GM23248 (cell line): ENCODE measurements at regions not wholly inside any gene's neighbourhood (a gene's known extent, or its start where the extent isn't known, plus 50 kb on each side); places are given as distances from the start of the nearest gene placed in this dataset.

Experiments
- DNase-seq: peaks from one replicate; pipeline ENCODE4 v3.0.0-alpha.2; 2015
- H2AFZ ChIP-seq: fragments of 200-600 bp; sonication (generic); 2 replicates; pipeline ENCODE4 v1.6.1; 2016; ENCODE audit warnings: antibody characterized with exemption
- H3F3A ChIP-seq: fragments of 200-600 bp; sonication (generic); 2 replicates; pipeline ENCODE4 v1.6.1; 2016; ENCODE audit warnings: mild to moderate bottlenecking, antibody characterized with exemption, mixed run types; ENCODE audit not compliant: insufficient read depth
- H3K27ac ChIP-seq: fragments of 200-600 bp; sonication (generic); 2 replicates; pipeline ENCODE4 v1.5.1; 2016; ENCODE audit warnings: mild to moderate bottlenecking
- H3K27me3 ChIP-seq: fragments of 200-600 bp; sonication (generic); replicated peaks from 2 replicates; pipeline ENCODE4 v1.6.1; 2016; ENCODE audit warnings: mild to moderate bottlenecking; ENCODE audit not compliant: insufficient read depth
- H3K36me3 ChIP-seq: fragments of 200-600 bp; sonication (generic); 2 replicates; pipeline ENCODE4 v1.6.1; 2016; ENCODE audit warnings: low read depth, mild to moderate bottlenecking
- H3K4me1 ChIP-seq: fragments of 200-600 bp; sonication (generic); 2 replicates; pipeline ENCODE4 v1.6.1; 2016; ENCODE audit warnings: mild to moderate bottlenecking; ENCODE audit not compliant: insufficient read depth
- H3K4me2 ChIP-seq: fragments of 200-600 bp; sonication (generic); one replicate; pipeline ENCODE4 v1.6.1; 2016; ENCODE audit warnings: mild to moderate bottlenecking; ENCODE audit not compliant: unreplicated experiment
- H3K4me3 ChIP-seq: fragments of 200-600 bp; sonication (generic); 2 replicates; pipeline ENCODE4 v1.5.1; 2016; ENCODE audit warnings: mild to moderate bottlenecking
- H3K79me2 ChIP-seq: fragments of 200-600 bp; sonication (generic); 2 replicates; pipeline ENCODE4 v1.6.1; 2016; ENCODE audit warnings: mild to moderate bottlenecking; ENCODE audit not compliant: insufficient read depth
- H3K9ac ChIP-seq: fragments of 200-600 bp; sonication (generic); 2 replicates; pipeline ENCODE4 v1.6.1; 2016; ENCODE audit warnings: mild to moderate bottlenecking
- H3K9me2 ChIP-seq: fragments of 200-600 bp; sonication (generic); 2 replicates; pipeline ENCODE4 v1.6.1; 2016; ENCODE audit warnings: mixed run types, mild to moderate bottlenecking, moderate library complexity; ENCODE audit not compliant: insufficient read depth
- H3K9me3 ChIP-seq: fragments of 200-600 bp; sonication (generic); one replicate; pipeline ENCODE4 v1.6.1; 2017; ENCODE audit warnings: low read depth
- H4K20me1 ChIP-seq: fragments of 200-600 bp; sonication (generic); 2 replicates; pipeline ENCODE4 v1.6.0; 2016; ENCODE audit not compliant: insufficient read depth
- EZH2 ChIP-seq: fragments of 200-600 bp; sonication (generic); IDR thresholded peaks from 2 replicates; pipeline ENCODE4 v1.6.1; 2018; ENCODE audit warnings: antibody characterized with exemption, mild to moderate bottlenecking; ENCODE audit not compliant: insufficient read depth, poor library complexity, severe bottlenecking
- EZH2phosphoT487 ChIP-seq: fragments of 200-600 bp; sonication (generic); IDR thresholded peaks from 2 replicates; pipeline ENCODE4 v1.6.1; 2018; ENCODE audit warnings: antibody characterized with exemption, moderate library complexity, mild to moderate bottlenecking, low read depth; ENCODE audit not compliant: insufficient read depth
- WGBS, 2 experiments: methylation state at CpG; one replicate each; pipeline ENCODE4 v1.1.6; 2015 to 2017; ENCODE audit warnings: low lambda C conversion rate in 2 of 2, low coverage in 1 of 2; ENCODE audit errors: missing lambda C conversion rate in 2 of 2; 5-methylcytosine and 5-hydroxymethylcytosine counted together
- in situ Hi-C: fragments of 300-500 bp; cut with MboI; formaldehyde crosslinking; loops from 2 replicates; pipeline ENCODE4 v1.15.0; 2020

GRCh38 chr14:44663136-44663535 is 156.1 kb upstream of the FSCB start:
- Histone ChIP-seq H3K27ac (no peak overlapping the region), H3K27me3 (no peaks in the 10 kb centered on the region), H3K9ac (no peak overlapping the region), H3K9me2 (no peaks in the 10 kb centered on the region), H2AFZ (no peak overlapping the region), H3K4me3 (no peak overlapping the region), H3F3A (no peaks in the 10 kb centered on the region), H3K4me1 (no peaks in the 10 kb centered on the region), H4K20me1 (no peaks in the 10 kb centered on the region), H3K9me3 (no peaks in the 10 kb centered on the region), H3K79me2 (no peaks in the 10 kb centered on the region), H3K36me3 (no peaks in the 10 kb centered on the region), H3K4me2 (no peak overlapping the region)
- no peak for DNase-seq
- in situ Hi-C loops, result no loop called here
- TF ChIP-seq EZH2phosphoT487 (no peak), EZH2 (no peak)
- WGBS, 2 experiments, result 9 to 15% methylated on average over 1 of the region's 1 CpG

DNA sequence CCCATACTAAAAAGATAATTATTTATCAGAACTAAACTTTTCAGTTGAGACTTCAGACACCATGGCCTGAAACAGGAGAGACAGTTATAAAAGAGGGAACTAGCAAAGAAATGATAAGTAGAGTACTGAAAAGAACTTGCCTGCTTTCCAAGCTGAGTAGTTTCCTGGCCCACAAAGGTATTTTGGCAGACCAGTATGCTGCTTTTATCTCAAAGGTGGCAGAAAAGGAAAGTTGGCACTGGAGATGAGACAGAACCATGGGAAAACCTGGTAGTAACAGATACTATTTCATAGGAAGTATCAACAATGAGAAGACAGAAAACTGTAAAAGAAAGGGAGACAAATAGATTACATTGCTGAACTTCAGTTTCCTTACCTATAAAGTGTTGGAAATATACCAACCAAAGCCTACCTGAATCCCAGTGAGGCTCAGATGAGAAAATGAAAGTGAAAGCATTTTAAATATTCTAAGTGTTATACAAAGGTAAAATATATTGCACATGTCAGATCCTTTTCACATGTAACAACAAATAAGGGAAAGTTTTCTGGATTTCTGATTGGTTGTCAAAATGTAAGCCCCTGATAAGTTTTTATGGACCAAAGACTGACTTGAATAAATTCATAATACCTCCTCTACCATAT is 155.3 kb upstream of the FSCB start:
- in situ Hi-C loops, result no loop called here

GRCh38 chr14:44658389-44658696 is 151.3 kb upstream of the FSCB start:
- TF ChIP-seq EZH2 (no peak), EZH2phosphoT487 (no peak)
- no peak overlapping the region for H3K9ac ChIP-seq
- H3K4me2 ChIP-seq, result no peak overlapping the region
- no peaks in the 10 kb centered on the region for H3K9me3 ChIP-seq
- H3K9me2 ChIP-seq, result no peaks in the 10 kb centered on the region
- H4K20me1 ChIP-seq, result no peaks in the 10 kb centered on the region
- H3K27me3 ChIP-seq, result no peaks in the 10 kb centered on the region
- H3K79me2 ChIP-seq, result no peaks in the 10 kb centered on the region
- H2AFZ ChIP-seq, result no peak overlapping the region
- H3K27ac ChIP-seq, result no peak overlapping the region
- no peaks in the 10 kb centered on the region for H3F3A ChIP-seq
- in situ Hi-C loops, result no loop called here
- no peaks in the 10 kb centered on the region for H3K36me3 ChIP-seq
- no peak for DNase-seq
- no peaks in the 10 kb centered on the region for H3K4me1 ChIP-seq
- H3K4me3 ChIP-seq, result no peak overlapping the region
- WGBS, 2 experiments, result 6% methylated on average over 1 of the region's 1 CpG

More for the DNA sequence above, 155.3 kb upstream of the FSCB start:
- no peak overlapping the region for H3K4me3 ChIP-seq
- no peaks in the 10 kb centered on the region for H3K9me2 ChIP-seq
- H3K27me3 ChIP-seq, result no peaks in the 10 kb centered on the region
- DNase-seq, result no peak
- no peaks in the 10 kb centered on the region for H3K9me3 ChIP-seq
- no peaks in the 10 kb centered on the region for H3K4me1 ChIP-seq
- H3K27ac ChIP-seq, result no peak overlapping the region
- no peaks in the 10 kb centered on the region for H3K36me3 ChIP-seq
- no peaks in the 10 kb centered on the region for H3F3A ChIP-seq
- H3K4me2 ChIP-seq, result no peak overlapping the region
- no peaks in the 10 kb centered on the region for H4K20me1 ChIP-seq
- TF ChIP-seq EZH2 (no peak), EZH2phosphoT487 (no peak)
- no peak overlapping the region for H3K9ac ChIP-seq
- H2AFZ ChIP-seq, result no peak overlapping the region
- no peaks in the 10 kb centered on the region for H3K79me2 ChIP-seq

DNA sequence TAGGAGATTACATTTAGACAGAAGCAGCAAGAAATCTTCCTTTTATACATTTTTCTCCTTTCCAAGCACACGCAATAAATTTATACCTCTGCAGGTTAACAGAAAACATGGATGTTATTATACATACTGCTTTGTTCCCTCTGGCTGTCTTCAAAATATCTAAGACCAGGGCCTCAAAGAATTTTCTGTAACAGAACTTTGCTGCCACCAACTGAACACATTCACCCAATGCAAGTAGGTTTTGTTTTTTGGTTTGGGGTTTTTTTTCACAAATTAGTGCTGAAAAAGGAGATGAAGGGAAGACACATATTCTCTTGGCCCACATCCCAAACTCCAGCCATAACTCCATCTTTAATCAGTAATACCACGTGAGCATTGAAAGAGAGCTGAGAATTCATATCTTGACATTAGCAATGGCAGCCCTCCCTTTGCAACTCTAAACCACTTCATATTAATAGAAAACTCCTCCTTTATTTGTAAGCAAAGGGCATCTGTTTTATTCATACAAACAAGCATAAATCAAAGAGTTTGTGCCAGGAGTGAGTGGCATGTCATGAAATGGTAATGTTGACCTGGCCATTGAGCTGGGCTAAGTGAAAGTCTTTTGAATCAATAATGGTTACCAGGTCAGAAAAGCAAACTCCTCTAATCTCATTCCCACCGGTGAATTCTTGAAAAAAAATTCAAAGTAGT is 150.8 kb upstream of the FSCB start:
- in situ Hi-C loops, result no loop called here
- no peaks in the 10 kb centered on the region for H3K36me3 ChIP-seq
- DNase-seq, result no peak
- 11 to 12% methylated on average over 3 of the region's 3 CpGs for WGBS, 2 experiments
- H3K9me3 ChIP-seq, result no peaks in the 10 kb centered on the region
- H4K20me1 ChIP-seq, result no peaks in the 10 kb centered on the region
- no peak overlapping the region for H3K9ac ChIP-seq
- no peak overlapping the region for H2AFZ ChIP-seq
- no peak for TF ChIP-seq EZH2
- H3K4me3 ChIP-seq, result no peak overlapping the region
- no peaks in the 10 kb centered on the region for H3K27me3 ChIP-seq
- no peak overlapping the region for H3K27ac ChIP-seq
- H3K79me2 ChIP-seq, result no peaks in the 10 kb centered on the region
- no peaks in the 10 kb centered on the region for H3F3A ChIP-seq
- H3K9me2 ChIP-seq, result no peaks in the 10 kb centered on the region
- no peaks in the 10 kb centered on the region for H3K4me1 ChIP-seq
- no peak overlapping the region for H3K4me2 ChIP-seq

DNA sequence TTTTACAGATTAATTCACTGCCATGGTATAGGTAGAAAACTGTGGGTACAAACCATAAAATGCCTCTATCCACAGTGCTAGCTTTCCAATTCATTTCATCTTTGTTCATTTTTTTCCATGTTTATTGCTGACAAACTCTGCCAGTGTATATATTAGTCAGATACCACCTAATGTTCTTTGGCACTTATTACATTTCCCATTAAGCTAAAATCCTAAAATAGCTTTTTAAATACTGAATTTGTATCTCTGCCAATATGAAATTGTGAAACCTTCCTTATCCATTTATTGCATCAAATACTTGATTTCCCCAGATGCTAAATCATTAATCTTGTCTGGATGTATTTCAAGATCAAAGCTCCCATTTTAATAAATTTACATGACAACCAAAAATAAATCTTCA is 150.1 kb upstream of the FSCB start:
- Histone ChIP-seq H3K27me3 (no peaks in the 10 kb centered on the region), H3F3A (no peaks in the 10 kb centered on the region), H3K9me3 (no peaks in the 10 kb centered on the region), H3K4me1 (no peaks in the 10 kb centered on the region), H4K20me1 (no peaks in the 10 kb centered on the region), H3K27ac (no peak overlapping the region), H3K36me3 (no peaks in the 10 kb centered on the region), H3K79me2 (no peaks in the 10 kb centered on the region), H2AFZ (no peak overlapping the region), H3K9me2 (no peaks in the 10 kb centered on the region), H3K9ac (no peak overlapping the region), H3K4me3 (no peak overlapping the region), H3K4me2 (no peak overlapping the region)
- DNase-seq, result no peak
- in situ Hi-C loops, result no loop called here
- TF ChIP-seq EZH2phosphoT487, result no peak
- TF ChIP-seq EZH2, result no peak
